HCT116 (cell line): ENCODE measurements at regions not wholly inside any gene's neighbourhood (a gene's known extent, or its start where the extent isn't known, plus 50 kb on each side); places are given as distances from the start of the nearest gene placed in this dataset.

Source experiments
- ATAC-seq: fragments of 200-7000 bp; cut with Tn5 transposase; 2 replicates; pipeline ENCODE4 v1.9.1; 2020; ENCODE audit warnings: mild to moderate bottlenecking, moderate library complexity
- BruUV-seq: library from RNA; stranded (reverse); fragments of 400-500 nt; replicated peaks from 2 replicates; lab custom pipeline; 2021; lab: Mats Ljungman, UMichigan
- CTCF ChIA-PET: fragments of 300-600 bp; sonication (Branson Sonifier 250); formaldehyde crosslinking; loops from one replicate; lab custom pipeline; 2021; ENCODE audit warnings: antibody characterized with exemption; lab: Charles Lee
- POLR2A ChIA-PET: fragments of 300-600, 350-600 bp; sonication (Branson Sonifier 250); formaldehyde crosslinking; loops from one replicate; lab custom pipeline; 2021; ENCODE audit warnings: antibody characterized with exemption; lab: Charles Lee
- RAD21 ChIA-PET, 2 experiments: fragments of 300-600 bp; sonication (Branson Sonifier 250); formaldehyde crosslinking; loops; one replicate each; lab custom pipeline; 2023; ENCODE audit warnings: low total read pairs in 2 of 2; ENCODE audit not compliant: uncharacterized antibody in 2 of 2, unreplicated experiment in 2 of 2, low non-redundant PET in 1 of 2; lab: Charles Lee
- DNase-seq: peaks from one replicate; pipeline ENCODE4 v3.0.0-alpha.2; 2010; ENCODE audit warnings: low read depth, low spot score
- H2AFZ ChIP-seq: fragments of 200-600 bp; shearing (Covaris generic), sonication (generic); 2 replicates; pipeline ENCODE4 v1.6.1; 2017; ENCODE audit warnings: low read depth, mixed run types, mixed read lengths, antibody characterized with exemption, low read length; ENCODE audit not compliant: poor library complexity, severe bottlenecking
- H3K27ac ChIP-seq: 2 replicates; pipeline ENCODE4 v1.5.1; 2012; ENCODE audit warnings: low read depth, low read length
- H3K27me3 ChIP-seq: fragments of 200-600 bp; sonication (generic); 2 replicates; pipeline ENCODE4 v1.6.1; 2016; ENCODE audit warnings: mixed run types, low read length, mixed read lengths; ENCODE audit not compliant: insufficient read depth
- H3K36me3 ChIP-seq, 2 experiments: fragments of 200-500 bp in 1 of 2; fragments of 200-600 bp in 1 of 2; sonication (Bioruptor generic) in 1 of 2; sonication (generic) in 1 of 2; 2 replicates each; pipeline versions ENCODE4 v1.5.1 to v1.6.1; 2014 to 2016; ENCODE audit warnings: low read length in 2 of 2, inconsistent platforms in 1 of 2, mixed read lengths in 1 of 2, mixed run types in 1 of 2; ENCODE audit not compliant: insufficient read depth in 2 of 2, control insufficient read depth in 1 of 2
- H3K4me1 ChIP-seq, 2 experiments: fragments of 200-600 bp in 1 of 2; sonication (generic) in 1 of 2; 2 replicates each; pipeline versions ENCODE4 v1.5.1 to v1.6.1; 2012 to 2017; ENCODE audit warnings: low read length in 2 of 2, inconsistent platforms in 1 of 2, mild to moderate bottlenecking in 1 of 2, mixed read lengths in 1 of 2, mixed run types in 1 of 2, moderate library complexity in 1 of 2; ENCODE audit not compliant: insufficient read depth in 2 of 2, control insufficient read depth in 1 of 2
- H3K4me2 ChIP-seq: fragments of 200-600 bp; sonication (generic); 2 replicates; pipeline ENCODE4 v1.6.1; 2017; ENCODE audit warnings: mixed run types, low read length, mixed read lengths
- H3K4me3 ChIP-seq, 2 experiments: fragments of 200-600 bp in 1 of 2; sonication (generic) in 1 of 2; replicated peaks in 1 of 2; 2 replicates each; pipeline ENCODE4 v1.5.1; 2011 to 2016; ENCODE audit warnings: low read length in 2 of 2, control low read depth in 1 of 2, low read depth in 1 of 2, mild to moderate bottlenecking in 1 of 2, mixed read lengths in 1 of 2, mixed run types in 1 of 2
- H3K79me2 ChIP-seq: fragments of 200-600 bp; sonication (generic); 2 replicates; pipeline ENCODE4 v1.6.1; 2017; ENCODE audit warnings: mild to moderate bottlenecking, mixed run types, low read length, moderate library complexity, mixed read lengths; ENCODE audit not compliant: insufficient read depth
- H3K9ac ChIP-seq: fragments of 200-600 bp; sonication (generic); 2 replicates; pipeline ENCODE4 v1.6.1; 2016; ENCODE audit warnings: low read length, mixed read lengths
- H3K9me2 ChIP-seq: fragments of 200-600 bp; sonication (generic), shearing (Covaris generic); 2 replicates; pipeline ENCODE4 v1.6.1; 2017; ENCODE audit warnings: mixed run types, mild to moderate bottlenecking, moderate library complexity; ENCODE audit not compliant: insufficient read depth
- H3K9me3 ChIP-seq, 2 experiments: fragments of 200-500 bp in 1 of 2; fragments of 200-600 bp in 1 of 2; sonication (Bioruptor generic) in 1 of 2; sonication (generic) in 1 of 2; 2 replicates each; pipeline ENCODE4 v1.6.1; 2014 to 2017; ENCODE audit warnings: low read length in 2 of 2, mixed read lengths in 2 of 2, inconsistent platforms in 1 of 2, low read depth in 1 of 2, mild to moderate bottlenecking in 1 of 2, mixed run types in 1 of 2, moderate library complexity in 1 of 2; ENCODE audit not compliant: control insufficient read depth in 1 of 2, insufficient read depth in 1 of 2
- H4K20me1 ChIP-seq: fragments of 200-600 bp; sonication (generic), shearing (Covaris generic); 2 replicates; pipeline ENCODE4 v1.6.1; 2017; ENCODE audit warnings: mixed run types, mild to moderate bottlenecking, moderate library complexity; ENCODE audit not compliant: insufficient read depth
- ATF3 ChIP-seq: IDR thresholded peaks from 2 replicates; pipeline ENCODE4 v1.6.1; 2012
- CBX3 ChIP-seq: IDR thresholded peaks from 2 replicates; pipeline ENCODE4 v1.6.1; 2012; ENCODE audit warnings: low read depth
- EGR1 ChIP-seq: IDR thresholded peaks from 2 replicates; pipeline ENCODE4 v1.6.1; 2012; ENCODE audit warnings: low read depth
- ELF1 ChIP-seq: IDR thresholded peaks from 2 replicates; pipeline ENCODE4 v1.6.1; 2012; ENCODE audit warnings: low read depth, borderline replicate concordance
- EZH2 ChIP-seq: fragments of 200-600 bp; sonication (generic); IDR thresholded peaks from 2 replicates; pipeline ENCODE4 v1.6.1; 2017; ENCODE audit warnings: antibody characterized with exemption, mixed run types
- JUND ChIP-seq: IDR thresholded peaks from 2 replicates; pipeline ENCODE4 v1.6.1; 2012
- MAX ChIP-seq: IDR thresholded peaks from 2 replicates; pipeline ENCODE4 v1.6.1; 2012
- POLR2AphosphoS5 ChIP-seq: IDR thresholded peaks from 2 replicates; pipeline ENCODE4 v1.6.1; 2011; ENCODE audit warnings: mild to moderate bottlenecking, low read depth, low read length, moderate library complexity
- SRF ChIP-seq: IDR thresholded peaks from 2 replicates; pipeline ENCODE4 v1.6.1; 2012; ENCODE audit warnings: low read depth
- YY1 ChIP-seq: IDR thresholded peaks from 2 replicates; pipeline ENCODE4 v1.6.1; 2011; ENCODE audit warnings: low read length, low read depth, moderate library complexity, mild to moderate bottlenecking; ENCODE audit not compliant: insufficient replicate concordance; ENCODE audit errors: extremely low read depth
- ZNF274 ChIP-seq: fragments of 200-500 bp; sonication (Bioruptor generic); IDR thresholded peaks from 2 replicates; pipeline ENCODE4 v1.6.1; 2014; ENCODE audit warnings: mild to moderate bottlenecking, low read depth, low read length, inconsistent platforms
- intact Hi-C: fragments of 100-400 bp; cut with micrococcal nuclease; formaldehyde crosslinking; loops from 2 replicates; pipeline ENCODE4 v1.10.0; 2022

- no peak overlapping the region for H3K27ac ChIP-seq
- H3K4me1 ChIP-seq = no peaks in the 10 kb centered on the region
- H4K20me1 ChIP-seq = no peaks in the 10 kb centered on the region
- ChIA-PET POLR2A (no interaction called here), CTCF (no interaction called here), RAD21 (no interaction called here)
- no peaks in the 10 kb centered on the region for H3K9me2 ChIP-seq
- BruUV-seq = no TSS peak
- no peaks in the 10 kb centered on the region for H3K36me3 ChIP-seq
- no peak overlapping the region for H2AFZ ChIP-seq
- peaks cover 14% of the 10 kb centered on the region; the same call in 1 of the 2 replicates for H3K27me3 ChIP-seq
- intact Hi-C loops = no loop called here
- H3K9me3 ChIP-seq = no peaks in the 10 kb centered on the region
- no peaks in the 10 kb centered on the region for H3K79me2 ChIP-seq
- H3K9ac ChIP-seq = no peak overlapping the region
- ATAC-seq = no peak
- H3K4me2 ChIP-seq = no peak overlapping the region
- TF ChIP-seq ATF3 (no peak), ZNF274 (no peak), YY1 (no peak), EZH2 (no peak), EGR1 (no peak), ELF1 (no peak), POLR2AphosphoS5 (no peak), CBX3 (no peak), MAX (no peak), SRF (no peak), JUND (no peak)
- no peak overlapping the region for H3K4me3 ChIP-seq
- no peak for DNase-seq
These were observed 367.9 kb downstream of the PREX1 start for GRCh38 chr20:48459722-48460395.
